Vagina (tissue), 2 donors: ENCODE measurements at regions not wholly inside any gene's neighbourhood (a gene's known extent, or its start where the extent isn't known, plus 50 kb on each side); places are given as distances from the start of the nearest gene placed in this dataset.

Experiments
- CTCF ChIP-seq, 3 experiments: fragments of 450-650 bp in 2 of 3; fragments of 200-600 bp in 1 of 3; sonication (generic) in 1 of 3; IDR thresholded peaks; one replicate each; pipeline ENCODE4 v1.5.1; 2017 to 2019; ENCODE audit warnings: antibody characterized with exemption in 3 of 3, mild to moderate bottlenecking in 2 of 3, moderate library complexity in 2 of 3
- POLR2A ChIP-seq, 2 donors: fragments of 450-650 bp; IDR thresholded peaks; one replicate each; pipeline ENCODE4 v1.6.1; 2017; ENCODE audit warnings: antibody characterized with exemption in 2 of 2, mild to moderate bottlenecking in 2 of 2, moderate library complexity in 2 of 2
- POLR2AphosphoS5 ChIP-seq, 2 donors: sonication (generic); formaldehyde crosslinking; IDR thresholded peaks; one replicate each; pipeline ENCODE4 v1.9.0; 2017; ENCODE audit warnings: antibody characterized with exemption in 2 of 2, mild to moderate bottlenecking in 2 of 2, low read depth in 1 of 2; ENCODE audit not compliant: insufficient read depth in 1 of 2

- TF ChIP-seq POLR2AphosphoS5 (IDR thresholded peaks at IDR 0.05; ENCODE audit: insufficient read depth in 1 of 2, low read depth in 1 of 2): no peak
- no peak for TF ChIP-seq CTCF (IDR thresholded peaks at IDR 0.05)
- TF ChIP-seq POLR2A (IDR thresholded peaks at IDR 0.05): no peak
Observed at GRCh38 chr6:97469451-97469850, 186.4 kb upstream of the MMS22L start.
